Fibroblast of lung (primary cell): ENCODE measurements at regions not wholly inside any gene's neighbourhood (a gene's known extent, or its start where the extent isn't known, plus 50 kb on each side); places are given as distances from the start of the nearest gene placed in this dataset.

Source experiments
- EZH2 ChIP-seq: IDR thresholded peaks from 2 replicates; pipeline ENCODE4 v1.5.1; 2012; ENCODE audit warnings: low read length, control low read depth, mild to moderate bottlenecking; ENCODE audit errors: missing control alignments
- TF ChIP-seq, protein P1 (sequence below), 2 donors: IDR thresholded peaks in 1 of 2; conservative IDR thresholded peaks in 1 of 2; 1 replicate in 1 of 2; 2 replicates in 1 of 2; pipeline ENCODE4 v1.5.1; 2011 to 2012; ENCODE audit warnings: low read length in 2 of 2, control low read depth in 1 of 2, inconsistent platforms in 1 of 2, low read depth in 1 of 2, mild to moderate bottlenecking in 1 of 2

- no peak for TF ChIP-seq EZH2
- TF ChIP-seq, protein P1, sequence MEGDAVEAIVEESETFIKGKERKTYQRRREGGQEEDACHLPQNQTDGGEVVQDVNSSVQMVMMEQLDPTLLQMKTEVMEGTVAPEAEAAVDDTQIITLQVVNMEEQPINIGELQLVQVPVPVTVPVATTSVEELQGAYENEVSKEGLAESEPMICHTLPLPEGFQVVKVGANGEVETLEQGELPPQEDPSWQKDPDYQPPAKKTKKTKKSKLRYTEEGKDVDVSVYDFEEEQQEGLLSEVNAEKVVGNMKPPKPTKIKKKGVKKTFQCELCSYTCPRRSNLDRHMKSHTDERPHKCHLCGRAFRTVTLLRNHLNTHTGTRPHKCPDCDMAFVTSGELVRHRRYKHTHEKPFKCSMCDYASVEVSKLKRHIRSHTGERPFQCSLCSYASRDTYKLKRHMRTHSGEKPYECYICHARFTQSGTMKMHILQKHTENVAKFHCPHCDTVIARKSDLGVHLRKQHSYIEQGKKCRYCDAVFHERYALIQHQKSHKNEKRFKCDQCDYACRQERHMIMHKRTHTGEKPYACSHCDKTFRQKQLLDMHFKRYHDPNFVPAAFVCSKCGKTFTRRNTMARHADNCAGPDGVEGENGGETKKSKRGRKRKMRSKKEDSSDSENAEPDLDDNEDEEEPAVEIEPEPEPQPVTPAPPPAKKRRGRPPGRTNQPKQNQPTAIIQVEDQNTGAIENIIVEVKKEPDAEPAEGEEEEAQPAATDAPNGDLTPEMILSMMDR (conservative IDR thresholded peaks at IDR 0.05 in 1 of 2, IDR thresholded peaks at IDR 0.05 in 1 of 2; ENCODE audit: low read depth in 1 of 2, low read length in 2 of 2): no peak
These were observed 1046.9 kb downstream of the VRK1 start for GRCh38 chr14:97844042-97844441.
